Mesenteric fat pad (tissue), 1 donor: ENCODE measurements at regions not wholly inside any gene's neighbourhood (a gene's known extent, or its start where the extent isn't known, plus 50 kb on each side); places are given as distances from the start of the nearest gene placed in this dataset.

Source experiments
- DNase-seq: peaks from one replicate; pipeline ENCODE4 v3.0.0-alpha.2; 2020; ENCODE audit warnings: low spot score
- donor health status: DM: yes; HTN: yes; CAD: no.

DNA sequence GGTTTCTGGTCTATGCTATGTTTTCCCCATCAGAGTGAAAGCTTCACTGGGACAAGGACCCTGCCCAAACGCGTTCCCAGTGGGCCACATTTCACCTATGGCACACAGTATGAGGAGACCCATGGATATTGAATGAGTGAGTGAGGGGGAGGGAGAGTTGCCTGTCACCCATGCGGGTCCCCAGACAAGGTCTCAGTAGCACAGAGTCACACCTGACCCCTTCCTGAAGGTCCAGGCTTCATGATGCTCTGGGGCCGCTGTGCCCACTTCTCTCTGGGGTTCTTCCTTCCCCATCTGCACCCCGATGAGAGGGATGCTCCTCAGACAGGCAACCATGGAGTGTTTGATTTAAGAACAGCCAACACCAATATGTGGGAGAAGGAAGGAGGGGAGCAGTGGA is 72.3 kb upstream of the CSF3R start:
- DNase-seq, result peak; percentile 69

DNA sequence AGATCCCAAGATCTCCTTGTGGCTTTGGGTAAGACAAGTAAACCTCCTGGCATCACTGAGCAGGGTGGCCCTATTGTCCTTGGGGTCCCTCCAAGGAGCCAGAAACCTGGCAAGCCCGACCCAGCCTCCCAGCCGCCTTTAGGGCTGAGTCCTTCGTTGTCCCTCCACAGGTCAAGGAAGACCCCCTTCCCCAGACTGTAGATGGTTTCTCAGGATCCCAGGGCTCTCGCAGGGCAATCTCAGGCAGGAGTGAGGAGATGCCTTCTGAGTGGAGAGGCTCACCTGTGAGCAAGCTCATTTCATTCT is 71.6 kb upstream of the CSF3R start:
- peak; percentile 60 for DNase-seq

DNA sequence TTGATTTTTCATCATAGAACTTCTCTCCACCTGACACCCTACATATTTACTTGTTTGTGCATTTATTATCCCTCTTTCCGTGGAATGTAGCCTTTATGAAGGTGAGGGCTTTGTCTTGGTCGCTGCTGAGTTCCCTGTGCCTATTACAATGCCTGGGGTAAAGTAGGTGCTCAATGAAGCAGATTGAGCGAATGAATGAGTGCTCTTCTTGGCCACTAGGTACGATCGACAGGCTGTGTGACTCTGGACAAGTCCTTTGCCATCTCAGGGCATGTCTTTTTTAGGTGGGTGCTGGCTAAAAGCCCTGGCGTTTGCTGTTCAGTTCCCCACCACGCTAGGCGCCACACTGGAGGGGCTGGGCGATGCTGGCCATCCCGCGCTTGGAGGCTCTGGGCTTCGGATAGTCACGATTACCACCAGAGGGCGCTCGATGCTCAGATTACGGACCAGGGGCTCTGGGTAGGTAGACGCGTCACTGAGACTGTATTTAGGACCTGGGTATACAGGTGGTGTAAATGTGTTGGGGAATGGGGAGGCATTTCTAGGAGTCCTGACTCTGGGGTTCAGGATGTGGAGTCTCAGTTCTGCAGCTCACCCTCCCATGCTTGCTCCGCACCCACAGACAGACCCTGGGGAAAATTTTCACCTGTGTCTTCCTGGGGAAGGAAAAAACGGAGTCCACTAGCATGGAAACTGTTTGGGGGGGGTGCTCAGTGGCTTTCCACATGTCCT is 71.0 kb upstream of the CSF3R start:
- DNase-seq, result peak; percentile 87

DNA sequence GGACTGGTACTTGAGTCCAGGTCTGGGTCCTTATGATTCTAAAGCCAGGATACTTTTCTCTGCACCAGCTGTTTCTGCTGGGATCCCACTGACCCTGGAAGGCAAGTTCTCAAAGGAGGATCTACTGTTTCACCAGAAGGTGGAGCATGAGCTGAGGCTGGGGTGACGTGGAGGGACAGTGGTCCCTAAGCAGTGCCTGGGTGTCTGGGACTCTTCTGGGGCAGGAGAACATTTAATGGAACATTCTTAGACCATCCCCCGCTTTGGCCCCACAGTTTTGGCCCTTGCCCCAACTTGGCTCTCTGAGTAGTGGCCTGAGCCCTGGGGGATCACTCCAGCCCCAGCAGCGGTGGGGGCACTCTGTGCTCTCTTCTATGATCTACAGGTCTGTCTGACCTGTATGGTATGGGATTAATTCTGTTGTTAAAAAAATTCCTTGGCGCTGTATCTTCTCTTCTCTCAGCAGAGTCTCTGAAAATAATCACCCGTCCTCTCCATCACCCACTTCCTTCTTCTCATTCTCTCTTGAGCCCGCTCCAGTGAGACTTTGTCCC is 60.3 kb upstream of the CSF3R start:
- peak; percentile 53 for DNase-seq

DNA sequence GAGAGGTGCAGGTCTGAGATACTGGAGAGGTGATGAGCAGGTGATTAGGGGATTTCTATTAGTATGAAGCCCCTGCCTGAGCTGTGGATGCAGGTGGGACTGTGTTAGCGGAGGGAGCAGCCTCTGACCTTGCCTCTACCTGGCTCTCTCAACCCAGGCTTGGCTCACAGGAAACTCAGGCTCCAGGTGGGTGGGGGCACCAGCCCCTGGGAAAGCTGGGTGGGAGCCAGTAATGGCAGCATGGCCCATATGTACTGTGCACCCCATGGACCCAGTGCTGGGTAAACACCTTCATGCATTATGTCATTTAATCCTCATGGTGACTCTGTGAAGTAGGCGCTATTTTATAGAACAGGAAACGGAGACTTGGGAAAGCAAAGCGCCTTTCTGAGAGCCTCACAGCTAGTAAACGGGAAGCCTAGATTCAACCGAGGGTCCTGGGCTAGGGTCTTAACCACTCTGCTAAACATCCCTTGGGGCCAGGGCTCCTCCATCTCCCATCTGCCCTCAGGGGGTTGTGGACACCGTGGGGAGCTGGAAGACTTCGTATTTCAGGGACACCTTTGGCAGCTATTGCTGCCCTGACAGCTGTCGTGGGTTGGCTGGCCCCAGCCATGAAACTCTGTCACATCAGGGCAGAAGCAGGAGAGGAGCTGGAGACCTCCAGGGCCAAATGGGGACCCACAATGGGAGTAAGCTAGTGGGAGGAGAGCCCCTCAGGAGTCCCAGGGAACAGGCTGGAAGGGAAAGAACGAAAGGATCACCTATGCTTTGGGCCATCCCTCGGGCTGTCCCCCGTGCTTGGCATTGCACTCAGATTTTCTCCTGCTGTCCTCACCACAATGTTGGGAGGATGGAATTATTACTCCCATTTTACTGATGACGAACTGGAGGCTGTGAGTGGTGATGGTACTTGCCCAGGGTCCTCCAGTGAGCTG is 59.6 kb upstream of the CSF3R start:
- peak; percentile 75 for DNase-seq

DNA sequence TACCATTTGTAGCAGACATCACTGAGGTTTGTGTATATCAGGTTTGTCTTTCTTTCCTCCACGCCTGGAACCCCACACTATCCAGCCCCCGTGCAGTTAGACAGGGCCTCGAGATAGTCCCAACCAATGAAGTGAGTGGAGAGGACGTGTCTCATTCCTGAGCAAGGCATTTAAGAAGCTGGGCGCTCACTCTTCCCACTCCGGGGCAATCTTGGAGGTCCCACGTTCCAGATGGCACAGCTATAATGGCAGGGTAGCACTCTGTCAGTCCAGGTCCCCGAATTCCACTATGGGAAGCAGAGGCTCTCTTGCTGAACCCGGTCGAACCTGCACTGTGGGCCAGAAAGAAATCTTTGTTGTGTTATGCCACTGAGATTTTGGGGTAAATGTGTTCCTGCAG is 57.3 kb upstream of the CSF3R start:
- peak; percentile 67 for DNase-seq

DNA sequence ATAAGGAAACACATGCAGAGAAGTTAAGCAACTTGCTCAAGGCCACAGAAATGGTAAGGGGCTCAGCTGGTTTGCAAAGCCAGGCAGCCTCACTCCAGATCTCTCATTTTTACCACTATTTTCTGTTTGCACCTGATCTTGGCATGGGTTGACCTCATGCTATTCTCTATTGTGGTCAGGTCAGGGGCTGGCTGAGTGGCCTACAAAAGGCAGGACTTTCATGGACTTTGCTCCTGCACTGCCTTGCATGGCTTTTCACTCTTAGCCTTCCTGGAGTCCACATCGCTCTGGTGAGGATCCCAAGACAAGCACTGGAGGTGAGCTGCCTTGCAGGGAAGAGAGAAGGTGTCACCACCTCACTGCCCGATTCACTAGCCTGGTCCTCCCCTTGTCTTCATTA is 56.8 kb upstream of the CSF3R start:
- DNase-seq, result peak; percentile 43

DNA sequence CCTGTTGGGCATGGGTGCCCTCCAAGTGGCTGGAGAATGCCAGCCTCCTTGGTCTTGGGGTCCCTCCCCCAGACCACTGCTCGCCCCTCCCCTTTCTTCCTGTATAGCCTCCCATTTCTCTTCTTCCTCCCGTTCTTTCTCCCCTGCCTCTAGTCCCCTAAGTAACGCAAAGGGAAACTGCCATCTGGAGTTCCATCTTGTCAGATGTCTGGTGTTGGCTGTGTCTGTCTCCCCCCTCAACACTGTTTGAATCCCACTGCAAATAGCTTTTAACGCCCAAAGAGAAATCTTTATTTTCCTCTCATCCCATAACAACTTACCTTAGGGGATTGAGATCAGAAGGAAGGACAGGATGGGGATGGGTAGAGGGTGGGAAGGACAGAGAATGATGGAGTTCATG is 55.3 kb upstream of the CSF3R start:
- peak; percentile 35 for DNase-seq

DNA sequence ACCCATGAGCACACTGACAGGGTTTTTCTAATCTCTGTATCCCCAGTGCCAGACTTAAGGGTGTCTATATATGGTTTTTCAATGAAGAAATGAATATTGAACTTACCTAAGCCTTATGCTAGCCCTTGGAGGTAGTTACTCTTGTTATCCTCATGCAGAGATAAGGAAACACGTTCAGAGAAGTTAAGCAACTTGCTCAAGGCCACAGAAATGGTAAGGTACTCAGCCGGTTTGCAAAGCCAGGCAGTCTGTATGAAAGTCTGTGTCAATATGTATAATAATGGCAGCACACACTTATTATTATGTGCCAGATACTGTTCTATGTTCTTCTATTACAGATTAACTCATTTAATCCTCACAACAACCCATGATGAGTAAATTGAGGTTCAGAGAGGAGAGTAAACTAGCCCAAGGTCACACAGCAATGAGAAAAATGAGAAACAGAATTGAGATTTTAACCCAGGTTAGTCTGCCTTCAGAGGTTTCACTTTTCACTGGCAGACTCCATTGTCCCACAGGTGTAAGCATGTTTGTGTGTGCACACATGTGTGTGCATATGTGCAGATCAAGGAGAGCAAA is 54.6 kb upstream of the CSF3R start:
- peak; percentile 41 for DNase-seq

DNA sequence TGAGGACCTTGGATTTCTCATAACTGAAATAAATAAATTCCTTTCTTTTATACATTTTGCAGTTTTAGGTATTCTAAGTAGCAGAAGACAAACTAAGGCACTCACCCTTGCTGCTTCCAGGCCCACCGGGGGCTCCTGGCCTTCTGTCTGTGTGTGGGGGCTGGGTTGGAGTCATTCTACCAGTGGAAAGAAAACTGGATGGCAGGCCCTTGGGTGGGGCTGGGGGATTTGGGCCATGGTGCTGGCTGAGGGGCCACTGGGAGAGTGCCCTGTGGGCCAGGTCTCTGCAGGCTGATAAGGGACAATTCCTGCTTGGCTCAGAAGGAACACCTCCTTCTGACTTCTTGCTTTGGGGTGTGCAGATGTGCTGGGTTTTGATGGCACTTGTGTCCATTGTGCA is 54.0 kb upstream of the CSF3R start:
- no peak for DNase-seq

DNA sequence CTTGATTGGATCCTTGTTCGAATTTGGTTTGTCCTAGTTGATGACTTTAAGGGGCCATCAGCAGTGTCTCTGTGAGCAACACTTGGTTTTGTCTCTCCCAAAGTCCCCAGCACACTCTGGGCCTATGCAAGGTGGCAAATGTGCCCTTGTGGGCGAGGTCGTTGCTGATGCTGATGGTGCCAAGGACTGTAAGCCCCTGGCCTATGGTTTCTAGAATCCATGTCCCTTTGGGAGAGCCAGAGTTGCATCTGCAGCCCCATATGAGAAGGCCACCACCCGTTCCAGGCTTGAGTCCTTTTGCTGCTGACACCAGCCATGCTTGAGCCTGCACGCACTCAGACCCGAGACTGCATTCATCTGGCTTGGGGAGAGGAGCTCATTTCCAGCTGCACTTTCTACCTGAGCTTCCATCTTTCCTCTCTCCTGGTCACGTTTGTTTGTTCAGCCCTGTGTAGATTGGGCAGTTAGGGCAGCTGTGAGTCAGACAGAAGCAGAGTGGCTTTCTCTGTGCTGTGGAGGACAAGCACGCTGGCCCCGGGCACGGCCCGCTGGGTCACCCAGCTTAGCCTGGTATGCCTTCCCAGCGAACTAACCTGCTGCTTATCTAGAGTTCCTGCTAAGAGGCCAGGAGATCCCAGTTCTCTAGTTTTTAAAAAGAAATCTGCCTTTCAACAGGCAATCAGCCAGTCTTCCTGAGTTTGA is 52.1 kb upstream of the CSF3R start:
- DNase-seq, result peak; percentile 67

DNA sequence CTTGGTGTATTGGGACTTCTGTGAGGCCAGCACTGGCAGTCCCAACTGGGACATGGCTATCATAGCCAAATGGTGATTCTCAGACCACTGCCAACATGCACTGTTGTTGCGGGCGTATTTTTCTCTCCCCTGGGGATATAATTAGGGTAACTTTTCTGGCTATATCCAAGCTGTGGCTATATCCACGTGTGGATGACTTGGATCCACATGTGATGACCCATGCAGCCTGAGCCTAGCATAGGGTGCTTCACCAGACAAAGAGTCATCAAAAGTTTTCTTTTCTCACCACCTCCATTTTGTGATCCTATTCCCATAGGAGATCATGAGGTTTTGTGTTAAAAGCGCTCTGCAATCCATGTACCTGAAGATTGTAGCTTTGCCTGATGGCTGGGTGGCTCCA is 51.2 kb upstream of the CSF3R start:
- DNase-seq, result peak; percentile 43

DNA sequence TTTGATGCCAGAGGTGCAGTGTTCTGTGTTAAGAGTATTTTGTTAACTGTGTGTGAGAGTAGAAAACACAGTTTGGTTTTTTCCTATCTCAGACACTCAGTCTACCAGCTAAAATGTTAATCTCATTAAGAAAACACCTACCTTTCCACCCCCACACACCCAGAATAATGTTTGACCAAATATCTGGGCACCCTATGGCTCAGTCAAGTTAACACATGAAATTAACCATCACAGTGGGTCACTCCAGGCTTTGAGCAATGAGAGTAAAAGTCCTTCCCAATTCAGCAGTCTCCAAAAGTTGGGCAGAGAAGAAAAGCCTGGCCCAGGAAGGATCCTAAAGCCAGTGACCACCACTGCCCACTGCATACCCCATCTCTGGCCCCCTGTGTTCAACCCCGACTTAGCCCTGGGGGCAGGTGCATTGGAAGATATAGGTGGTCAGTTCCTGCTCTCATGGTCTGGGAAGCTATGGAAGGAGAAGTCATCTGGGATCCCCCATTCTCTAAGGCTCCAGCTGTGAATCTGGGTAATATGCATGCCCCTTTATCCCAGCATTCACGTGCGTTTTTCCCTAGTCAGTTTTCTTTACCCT is 50.2 kb upstream of the CSF3R start:
- peak; percentile 53 for DNase-seq
